OCI-LY7 (cell line): ENCODE measurements at regions not wholly inside any gene's neighbourhood (a gene's known extent, or its start where the extent isn't known, plus 50 kb on each side); places are given as distances from the start of the nearest gene placed in this dataset.

Source experiments
- BruUV-seq: library from RNA; stranded (reverse); fragments of 400-500 nt; replicated peaks from 2 replicates; lab custom pipeline; 2021; lab: Mats Ljungman, UMichigan
- CTCF ChIA-PET: fragments of 300-600 bp; sonication (Branson Sonifier 250); formaldehyde crosslinking; loops from one replicate; lab custom pipeline; 2022; ENCODE audit warnings: antibody characterized with exemption; ENCODE audit not compliant: unreplicated experiment; lab: Charles Lee
- POLR2A ChIA-PET: fragments of 300-600 bp; sonication (Branson Sonifier 250); formaldehyde crosslinking; loops from one replicate; lab custom pipeline; 2022; ENCODE audit warnings: antibody characterized with exemption; lab: Charles Lee
- DNase-seq: peaks from one replicate; pipeline ENCODE4 v3.0.0-alpha.2; 2015; ENCODE audit warnings: low spot score
- H2AFZ ChIP-seq: fragments of 200-600 bp; sonication (generic), shearing (Covaris generic); 2 replicates; pipeline ENCODE4 v1.6.1; 2014; ENCODE audit warnings: mild to moderate bottlenecking, antibody characterized with exemption, low read length, moderate library complexity
- H3K27ac ChIP-seq: fragments of 200-600 bp; sonication (generic); 2 replicates; pipeline ENCODE4 v1.5.1; 2014; ENCODE audit warnings: mixed run types, low read depth, mild to moderate bottlenecking, moderate library complexity, low read length, inconsistent platforms; ENCODE audit not compliant: poor library complexity, severe bottlenecking
- H3K36me3 ChIP-seq: fragments of 200-600 bp; sonication (generic); 2 replicates; pipeline ENCODE4 v1.6.1; 2014; ENCODE audit warnings: mild to moderate bottlenecking, antibody characterized with exemption, low read length, moderate library complexity, mixed read lengths; ENCODE audit not compliant: insufficient read depth
- H3K4me1 ChIP-seq: fragments of 200-600 bp; sonication (generic); 2 replicates; pipeline ENCODE4 v1.5.1; 2014; ENCODE audit warnings: mild to moderate bottlenecking, low read length; ENCODE audit not compliant: insufficient read depth, poor library complexity, severe bottlenecking
- H3K4me2 ChIP-seq: fragments of 200-600 bp; sonication (generic); 2 replicates; pipeline ENCODE4 v1.6.1; 2014; ENCODE audit warnings: mild to moderate bottlenecking, low read length
- H3K4me3 ChIP-seq: fragments of 200-600 bp; sonication (generic); 2 replicates; pipeline ENCODE4 v1.5.1; 2014; ENCODE audit warnings: mild to moderate bottlenecking, low read depth, low read length; ENCODE audit not compliant: poor library complexity, severe bottlenecking
- H3K79me2 ChIP-seq: fragments of 200-600 bp; sonication (generic); 2 replicates; pipeline ENCODE4 v1.6.1; 2016; ENCODE audit warnings: low read depth, mild to moderate bottlenecking, low read length, moderate library complexity, mixed read lengths; ENCODE audit not compliant: insufficient read depth
- H3K9me2 ChIP-seq: fragments of 200-600 bp; sonication (generic); 2 replicates; pipeline ENCODE4 v1.6.1; 2016; ENCODE audit warnings: mild to moderate bottlenecking, low read length, mixed read lengths; ENCODE audit not compliant: insufficient read depth
- H3K9me3 ChIP-seq: fragments of 200-600 bp; sonication (generic); 2 replicates; pipeline ENCODE4 v1.6.1; 2014; ENCODE audit warnings: mild to moderate bottlenecking, mixed run types, low read length, mixed read lengths
- H4K20me1 ChIP-seq: fragments of 200-600 bp; sonication (generic); 2 replicates; pipeline ENCODE4 v1.6.1; 2014; ENCODE audit warnings: mild to moderate bottlenecking, antibody characterized with exemption, low read length, moderate library complexity, mixed read lengths; ENCODE audit not compliant: insufficient read depth
- EZH2phosphoT487 ChIP-seq: fragments of 200-600 bp; sonication (generic); IDR thresholded peaks from 2 replicates; pipeline ENCODE4 v1.6.1; 2018; ENCODE audit warnings: low read depth, borderline replicate concordance, mild to moderate bottlenecking, mixed run types, antibody characterized with exemption, low read length, moderate library complexity, mixed read lengths
- intact Hi-C: fragments of 100-400 bp; cut with micrococcal nuclease; formaldehyde crosslinking; loops from one replicate; pipeline ENCODE4 v1.10.0; 2022; ENCODE audit not compliant: unreplicated experiment
- TF ChIP-seq, protein P1 (sequence below): fragments of 200-600 bp; sonication (generic); conservative IDR thresholded peaks from 2 replicates; pipeline ENCODE4 v1.5.1; 2014; ENCODE audit warnings: mild to moderate bottlenecking, antibody characterized with exemption, low read length, moderate library complexity, mixed read lengths

DNA sequence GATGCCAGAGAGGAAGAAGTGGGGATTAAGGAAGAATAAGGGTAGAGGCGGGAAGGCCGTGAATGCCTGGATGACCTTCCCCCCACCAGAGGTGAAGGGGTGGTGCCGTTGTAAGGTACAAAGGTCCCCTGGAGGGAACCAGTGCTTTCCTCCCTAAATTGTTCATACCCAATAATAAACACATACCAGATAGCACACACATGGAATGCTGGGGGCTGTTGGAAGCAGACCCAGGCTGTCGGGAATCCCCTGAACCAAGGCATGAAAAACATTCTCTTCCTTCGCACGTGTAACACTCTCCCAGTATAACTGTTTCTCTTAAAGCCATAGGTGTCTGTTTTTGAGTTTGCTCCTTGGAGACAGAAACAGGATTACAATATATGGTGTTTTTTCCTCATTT lies 107.1 kb upstream of the CTAGE1 start:
- ChIA-PET CTCF (no interaction called here), POLR2A (no interaction called here)
- H3K9me2 ChIP-seq, result no peaks in the 10 kb centered on the region
- no peak overlapping the region for H3K4me3 ChIP-seq
- TF ChIP-seq, protein P1, sequence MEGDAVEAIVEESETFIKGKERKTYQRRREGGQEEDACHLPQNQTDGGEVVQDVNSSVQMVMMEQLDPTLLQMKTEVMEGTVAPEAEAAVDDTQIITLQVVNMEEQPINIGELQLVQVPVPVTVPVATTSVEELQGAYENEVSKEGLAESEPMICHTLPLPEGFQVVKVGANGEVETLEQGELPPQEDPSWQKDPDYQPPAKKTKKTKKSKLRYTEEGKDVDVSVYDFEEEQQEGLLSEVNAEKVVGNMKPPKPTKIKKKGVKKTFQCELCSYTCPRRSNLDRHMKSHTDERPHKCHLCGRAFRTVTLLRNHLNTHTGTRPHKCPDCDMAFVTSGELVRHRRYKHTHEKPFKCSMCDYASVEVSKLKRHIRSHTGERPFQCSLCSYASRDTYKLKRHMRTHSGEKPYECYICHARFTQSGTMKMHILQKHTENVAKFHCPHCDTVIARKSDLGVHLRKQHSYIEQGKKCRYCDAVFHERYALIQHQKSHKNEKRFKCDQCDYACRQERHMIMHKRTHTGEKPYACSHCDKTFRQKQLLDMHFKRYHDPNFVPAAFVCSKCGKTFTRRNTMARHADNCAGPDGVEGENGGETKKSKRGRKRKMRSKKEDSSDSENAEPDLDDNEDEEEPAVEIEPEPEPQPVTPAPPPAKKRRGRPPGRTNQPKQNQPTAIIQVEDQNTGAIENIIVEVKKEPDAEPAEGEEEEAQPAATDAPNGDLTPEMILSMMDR, result no peak
- TF ChIP-seq EZH2phosphoT487, result no peak
- no TSS peak for BruUV-seq
- no peaks in the 10 kb centered on the region for H3K79me2 ChIP-seq
- H4K20me1 ChIP-seq, result no peaks in the 10 kb centered on the region
- DNase-seq, result no peak
- H3K4me1 ChIP-seq, result no peaks in the 10 kb centered on the region
- no peak overlapping the region for H2AFZ ChIP-seq
- intact Hi-C loops, result no loop called here
- no peaks in the 10 kb centered on the region for H3K36me3 ChIP-seq
- H3K4me2 ChIP-seq, result no peak overlapping the region
- no peaks in the 10 kb centered on the region for H3K9me3 ChIP-seq
- H3K27ac ChIP-seq, result no peak overlapping the region

- no peak overlapping the region for H3K4me3 ChIP-seq
- H3K9me2 ChIP-seq, result no peaks in the 10 kb centered on the region
- intact Hi-C loops, result no loop called here
- DNase-seq, result no peak
- no peaks in the 10 kb centered on the region for H3K9me3 ChIP-seq
- no peaks in the 10 kb centered on the region for H3K36me3 ChIP-seq
- ChIA-PET POLR2A (interaction anchor here (0.6 kb wide), 1 partner anchor 567 kb away, joined by 3 read pairs; no protein-coding TSS in a partner anchor), CTCF (no interaction called here)
- no peaks in the 10 kb centered on the region for H3K79me2 ChIP-seq
- no peaks in the 10 kb centered on the region for H4K20me1 ChIP-seq
- H3K27ac ChIP-seq, result no peak overlapping the region
- TF ChIP-seq, protein P1, result no peak
- no peak for TF ChIP-seq EZH2phosphoT487
- no peak overlapping the region for H2AFZ ChIP-seq
- BruUV-seq, result no TSS peak
- H3K4me1 ChIP-seq, result no peaks in the 10 kb centered on the region
- H3K4me2 ChIP-seq, result no peak overlapping the region
Observed at GRCh38 chr18:22525313-22525712, 107.6 kb upstream of the CTAGE1 start.

- BruUV-seq, result no TSS peak
- H3K4me3 ChIP-seq, result no peak overlapping the region
- CTCF ChIA-PET, result no interaction called here
- no peak overlapping the region for H3K4me2 ChIP-seq
- no peaks in the 10 kb centered on the region for H4K20me1 ChIP-seq
- intact Hi-C loops, result no loop called here
- no peak for DNase-seq
- no peaks in the 10 kb centered on the region for H3K4me1 ChIP-seq
- no peak overlapping the region for H2AFZ ChIP-seq
- H3K9me3 ChIP-seq, result no peaks in the 10 kb centered on the region
- TF ChIP-seq, protein P1, result no peak
- TF ChIP-seq EZH2phosphoT487, result no peak
- no peaks in the 10 kb centered on the region for H3K79me2 ChIP-seq
- no peaks in the 10 kb centered on the region for H3K36me3 ChIP-seq
- H3K27ac ChIP-seq, result no peak overlapping the region
- H3K9me2 ChIP-seq, result no peaks in the 10 kb centered on the region
- POLR2A ChIA-PET, result interaction anchor here (0.6 kb wide), 1 partner anchor 567 kb away, joined by 3 read pairs; no protein-coding TSS in a partner anchor
Observed at GRCh38 chr18:22525883-22526282, 108.2 kb upstream of the CTAGE1 start.
